K562 (cell line): ENCODE measurements at regions not wholly inside any gene's neighbourhood (a gene's known extent, or its start where the extent isn't known, plus 50 kb on each side); places are given as distances from the start of the nearest gene placed in this dataset.

Source experiments
- ELF1 ChIP-seq: fragments of 200-800 bp; sonication (Bioruptor generic); IDR thresholded peaks from 2 replicates; pipeline ENCODE4 v1.6.1; 2016; ENCODE audit warnings: missing genetic modification characterization, missing compliant biosample characterization
- ELK1 ChIP-seq: sonication (generic); formaldehyde crosslinking; IDR thresholded peaks from 2 replicates; pipeline ENCODE4 v1.8.1; 2022; ENCODE audit warnings: missing genetic modification reagents
- EP300 ChIP-seq: IDR thresholded peaks from 2 replicates; pipeline ENCODE4 v1.6.1; 2012; ENCODE audit warnings: low read length, improper control_type of control experiment
- ETV5 ChIP-seq: sonication (generic); formaldehyde crosslinking; IDR thresholded peaks from 2 replicates; pipeline ENCODE4 v1.4.0; 2020; ENCODE audit warnings: low read depth, mild to moderate bottlenecking, missing genetic modification reagents
- GMEB1 ChIP-seq: fragments of 250-450 bp; sonication (Bioruptor Pico); IDR thresholded peaks from 2 replicates; pipeline ENCODE4 v1.4.0; 2020; ENCODE audit warnings: mild to moderate bottlenecking
- JUND ChIP-seq, 2 experiments: IDR thresholded peaks; 2 replicates in 1 of 2; 3 replicates in 1 of 2; pipeline ENCODE4 v1.6.1; 2011; ENCODE audit warnings: borderline replicate concordance in 2 of 2, low read depth in 2 of 2, low read length in 2 of 2, improper control_type of control experiment in 1 of 2, missing biosample characterization in 1 of 2, missing genetic modification characterization in 1 of 2, missing genetic modification reagents in 1 of 2
- MEIS2 ChIP-seq: fragments of 450-650 bp; IDR thresholded peaks from 2 replicates; pipeline ENCODE4 v1.6.1; 2014; ENCODE audit warnings: mild to moderate bottlenecking; ENCODE audit not compliant: partially characterized antibody
- PBX2 ChIP-seq, 2 experiments: IDR thresholded peaks in 1 of 2; conservative IDR thresholded peaks in 1 of 2; 2 replicates each; pipeline ENCODE4 v1.6.1; 2016; ENCODE audit warnings: low read depth in 2 of 2, mild to moderate bottlenecking in 1 of 2, missing compliant biosample characterization in 1 of 2, missing genetic modification characterization in 1 of 2, moderate library complexity in 1 of 2
- PRDM10 ChIP-seq: fragments of 450-650 bp; IDR thresholded peaks from 2 replicates; pipeline ENCODE4 v1.6.1; 2018; ENCODE audit not compliant: partially characterized antibody
- SMARCA4 ChIP-seq: fragments of 450-650 bp; IDR thresholded peaks from 2 replicates; pipeline ENCODE4 v1.6.1; 2016
- SMARCE1 ChIP-seq: fragments of 450-650 bp; IDR thresholded peaks from 2 replicates; pipeline ENCODE4 v1.7.1; 2016; ENCODE audit warnings: mild to moderate bottlenecking
- THRB ChIP-seq: fragments of 450-650 bp; formaldehyde crosslinking; conservative IDR thresholded peaks from 2 replicates; pipeline ENCODE4 v1.4.0; 2022; ENCODE audit warnings: mild to moderate bottlenecking, missing genetic modification characterization
- ZFP30 ChIP-seq: fragments of 250-450 bp; sonication (Bioruptor Pico); IDR thresholded peaks from 2 replicates; pipeline ENCODE4 v1.8.0; 2022; ENCODE audit warnings: moderate library complexity, mild to moderate bottlenecking, inconsistent platforms, borderline replicate concordance
- ZNF174 ChIP-seq: fragments of 250-450 bp; sonication (Bioruptor Pico); IDR thresholded peaks from 2 replicates; pipeline ENCODE4 v1.4.0; 2020; ENCODE audit warnings: mild to moderate bottlenecking
- ZNF184 ChIP-seq: sonication (generic); formaldehyde crosslinking; IDR thresholded peaks from 2 replicates; pipeline ENCODE4 v1.5.0; 2020; ENCODE audit warnings: missing genetic modification reagents
- TF ChIP-seq, protein P1 (sequence below): fragments of 450-650 bp; IDR thresholded peaks from 2 replicates; pipeline ENCODE4 v1.6.1; 2016; ENCODE audit warnings: antibody characterized with exemption

- TF ChIP-seq PBX2 (CRISPR knock-in tag; IDR thresholded peaks at IDR 0.05; ENCODE audit: low read depth): peak; percentile 69
- peak; percentile 90 for TF ChIP-seq PBX2 (tag; conservative IDR thresholded peaks at IDR 0.05; ENCODE audit: low read depth)
- no peak for TF ChIP-seq THRB (CRISPR knock-in tag)
- TF ChIP-seq EP300: no peak
- TF ChIP-seq ZNF184 (CRISPR knock-in tag): no peak
- peak; percentile 97 for TF ChIP-seq MEIS2
- no peak for TF ChIP-seq ETV5 (CRISPR knock-in tag)
- TF ChIP-seq ELF1 (tag): no peak
- no peak for TF ChIP-seq GMEB1
- peak; percentile 77; the same call in 1 of the 2 replicates for TF ChIP-seq SMARCE1
- TF ChIP-seq JUND (IDR thresholded peaks at IDR 0.05; ENCODE audit: borderline replicate concordance, low read depth, low read length): peak; percentile 90
- peak; percentile 79; the same call in 2 of the 3 replicates for TF ChIP-seq JUND (tag; IDR thresholded peaks at IDR 0.05; ENCODE audit: borderline replicate concordance, low read depth, low read length)
- no peak for TF ChIP-seq PRDM10
- no peak for TF ChIP-seq ELK1 (CRISPR knock-in tag)
- TF ChIP-seq SMARCA4: peak; percentile 78; the same call in 1 of the 2 replicates
- TF ChIP-seq ZFP30 (CRISPR knock-in tag): no peak
- TF ChIP-seq, protein P1, sequence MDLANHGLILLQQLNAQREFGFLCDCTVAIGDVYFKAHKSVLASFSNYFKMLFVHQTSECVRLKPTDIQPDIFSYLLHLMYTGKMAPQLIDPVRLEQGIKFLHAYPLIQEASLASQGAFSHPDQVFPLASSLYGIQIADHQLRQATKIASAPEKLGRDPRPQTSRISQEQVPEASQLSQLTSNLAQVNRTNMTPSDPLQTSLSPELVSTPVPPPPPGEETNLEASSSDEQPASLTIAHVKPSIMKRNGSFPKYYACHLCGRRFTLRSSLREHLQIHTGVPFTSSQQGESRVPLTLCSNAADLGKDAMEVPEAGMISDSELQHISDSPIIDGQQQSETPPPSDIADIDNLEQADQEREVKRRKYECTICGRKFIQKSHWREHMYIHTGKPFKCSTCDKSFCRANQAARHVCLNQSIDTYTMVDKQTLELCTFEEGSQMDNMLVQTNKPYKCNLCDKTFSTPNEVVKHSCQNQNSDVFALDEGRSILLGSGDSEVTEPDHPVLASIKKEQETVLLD: no peak
- no peak for TF ChIP-seq ZNF174 (CRISPR knock-in tag)
Observed at GRCh38 chr2:11993749-11994148, 247.3 kb downstream of the LPIN1 start (continued).
